HG02973 (cell line): ENCODE measurements at regions not wholly inside any gene's neighbourhood (a gene's known extent, or its start where the extent isn't known, plus 50 kb on each side); places are given as distances from the start of the nearest gene placed in this dataset.
"Not testable (repeated sequence)": the region's sequence is repeated elsewhere in the genome, so short reads cannot be mapped to it uniquely, and the experiment has no call there.

Experiments used
- ATAC-seq: cut with Tn5 transposase; IDR thresholded peaks from one replicate; pipeline ENCODE4 v1.9.1; 2021; ENCODE audit warnings: moderate library complexity; ENCODE audit not compliant: unreplicated experiment

GRCh38 chr7:90053094-90053493, 101.2 kb upstream of the STEAP1 start:
- ATAC-seq: no peak

DNA sequence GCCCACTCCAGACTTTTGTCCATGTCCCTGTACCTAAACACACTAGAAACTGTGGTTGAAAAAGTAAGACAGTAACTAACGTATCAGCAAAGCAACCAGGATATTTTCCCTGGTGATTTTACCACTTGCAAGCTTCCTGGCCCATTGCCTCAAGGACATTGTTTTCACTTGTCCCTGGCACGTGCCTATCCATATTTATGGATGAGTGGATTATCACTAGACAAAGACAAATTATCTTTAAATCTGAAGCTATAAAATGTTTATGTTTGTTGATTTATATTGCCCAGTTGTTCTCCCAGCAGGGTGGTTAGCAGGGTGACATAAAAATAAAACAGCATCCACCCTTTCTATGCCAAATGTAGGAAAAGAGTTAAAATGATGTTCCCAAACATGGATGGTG, 93.2 kb upstream of the STEAP1 start:
- ATAC-seq: no peak

GRCh38 chr7:90064370-90064769, 89.9 kb upstream of the STEAP1 start:
- ATAC-seq: no peak

DNA sequence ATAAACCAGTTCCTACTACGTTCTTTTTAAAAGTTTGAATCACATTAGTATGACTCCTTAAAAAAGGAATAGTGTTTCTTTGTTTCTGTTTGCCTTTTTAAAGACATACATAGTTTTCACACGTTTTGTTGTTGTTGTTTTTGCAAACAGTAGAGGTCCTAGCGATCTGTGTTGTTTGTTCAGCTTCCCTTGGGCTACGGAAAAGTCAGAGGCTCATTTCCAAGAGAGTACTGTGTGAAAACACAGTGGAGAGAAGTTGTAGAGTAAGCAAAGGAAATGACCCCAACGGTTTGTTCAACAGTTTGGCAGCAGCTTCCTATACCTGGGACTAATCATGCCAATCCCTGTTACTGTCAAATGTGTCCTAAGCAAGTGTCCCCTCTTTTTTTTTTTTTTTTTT, 87.1 kb upstream of the STEAP1 start:
- ATAC-seq: no peak

GRCh38 chr7:90070238-90070637, 84.0 kb upstream of the STEAP1 start:
- not testable (repeated sequence) for ATAC-seq

DNA sequence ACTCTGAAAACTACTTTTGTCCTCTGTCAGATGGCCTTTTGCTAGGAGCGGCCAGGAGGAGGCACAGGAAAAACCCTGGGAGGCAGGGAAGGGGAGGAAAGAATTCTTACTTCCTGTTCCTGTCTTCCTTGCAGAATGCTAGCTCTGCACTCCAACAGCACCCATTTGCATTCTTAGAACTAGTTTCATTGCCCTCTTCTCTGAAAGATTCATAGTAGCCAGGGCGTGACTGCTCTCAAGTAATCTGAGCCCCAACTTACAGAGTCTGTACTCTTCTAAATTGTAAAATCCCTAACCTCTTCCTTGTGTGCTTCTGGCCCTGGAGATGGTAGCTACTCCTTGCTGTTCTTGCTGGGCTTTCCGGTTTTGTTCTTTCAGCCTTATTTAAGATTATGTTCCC, 75.3 kb upstream of the STEAP1 start:
- ATAC-seq: no peak

DNA sequence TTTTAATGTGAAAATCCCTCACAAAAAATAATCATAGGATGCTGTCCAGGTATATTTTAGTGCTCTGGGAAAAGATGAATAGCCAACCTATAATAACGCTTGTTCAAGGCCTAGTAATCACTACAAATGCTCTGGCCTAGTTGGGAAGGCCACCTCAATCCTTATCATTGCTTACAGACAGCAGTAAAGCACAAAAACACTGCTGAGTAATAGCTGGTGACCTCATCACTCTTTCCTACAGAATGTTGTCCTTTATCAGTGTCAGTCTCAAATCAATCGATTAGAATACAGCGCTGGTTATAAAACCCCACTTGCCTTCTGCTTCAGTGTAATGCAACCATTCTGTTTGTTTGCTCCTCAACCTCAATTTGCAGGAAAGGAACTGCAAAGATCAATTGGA, 72.6 kb upstream of the STEAP1 start:
- no peak for ATAC-seq

DNA sequence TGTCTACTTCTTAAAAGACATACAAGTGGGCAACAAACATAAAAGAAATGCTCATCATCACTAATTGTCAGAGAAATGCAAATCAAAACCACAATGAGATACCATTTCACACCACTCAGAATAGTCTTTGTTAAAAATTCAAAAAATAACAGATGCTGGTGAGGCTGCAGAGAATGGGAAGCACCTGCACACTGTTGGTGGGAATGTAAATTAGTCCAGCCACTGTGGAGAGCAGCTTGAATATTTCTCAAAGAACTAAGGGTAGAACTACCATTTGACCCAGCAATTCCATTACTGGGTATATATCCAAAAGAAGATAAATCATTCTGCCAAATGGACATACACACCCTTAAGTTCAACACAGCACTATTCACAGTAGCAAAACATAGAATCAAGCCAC, 61.8 kb upstream of the STEAP1 start:
- ATAC-seq: no peak

- no peak for ATAC-seq
Observed at GRCh38 chr7:90094030-90094429, 60.2 kb upstream of the STEAP1 start.
